CD14-positive monocyte (primary cell): ENCODE measurements at regions not wholly inside any gene's neighbourhood (a gene's known extent, or its start where the extent isn't known, plus 50 kb on each side); places are given as distances from the start of the nearest gene placed in this dataset.

Source experiments
- DNase-seq, 3 donors: peaks; one replicate each; pipeline ENCODE4 v3.0.0-alpha.2; 2011 to 2022
- H2AFZ ChIP-seq: 2 replicates; pipeline ENCODE4 v1.6.0; 2012; ENCODE audit warnings: mild to moderate bottlenecking, low read depth, low read length, inconsistent platforms; ENCODE audit not compliant: insufficient read depth, poor library complexity, severe bottlenecking
- H3K27ac ChIP-seq, 2 donors: 1 replicate in 1 of 2; 2 replicates in 1 of 2; pipeline ENCODE4 v1.5.1; 2012 to 2013; ENCODE audit warnings: low read length in 2 of 2, control low read depth in 1 of 2, inconsistent platforms in 1 of 2, low read depth in 1 of 2, mild to moderate bottlenecking in 1 of 2
- H3K27me3 ChIP-seq, 2 donors: one replicate each; pipeline versions ENCODE4 v1.6.0 to v1.6.1; 2011 to 2013; ENCODE audit warnings: low read length in 2 of 2; ENCODE audit not compliant: control insufficient read depth in 2 of 2, insufficient read depth in 2 of 2
- H3K36me3 ChIP-seq, 2 donors: replicated peaks in 1 of 2; 1 replicate in 1 of 2; 2 replicates in 1 of 2; pipeline versions ENCODE4 v1.5.1 to v1.6.1; 2012 to 2013; ENCODE audit warnings: low read length in 2 of 2, control low read depth in 1 of 2, inconsistent platforms in 1 of 2, mild to moderate bottlenecking in 1 of 2; ENCODE audit not compliant: insufficient read depth in 2 of 2, control insufficient read depth in 1 of 2
- H3K4me1 ChIP-seq, 2 donors: 1 replicate in 1 of 2; 2 replicates in 1 of 2; pipeline versions ENCODE4 v1.5.1 to v1.6.1; 2012 to 2013; ENCODE audit warnings: low read length in 2 of 2, control low read depth in 1 of 2, inconsistent platforms in 1 of 2, mild to moderate bottlenecking in 1 of 2, moderate library complexity in 1 of 2; ENCODE audit not compliant: insufficient read depth in 2 of 2, control insufficient read depth in 1 of 2
- H3K4me2 ChIP-seq: replicated peaks from 2 replicates; pipeline ENCODE3; 2012; ENCODE audit warnings: low read length, moderate library complexity, mild to moderate bottlenecking; ENCODE audit not compliant: poor library complexity, severe bottlenecking; ENCODE audit errors: extremely low read depth
- H3K4me3 ChIP-seq, 3 experiments: fragments of 200-600 bp in 1 of 3; sonication (generic) in 1 of 3; replicated peaks in 1 of 3; 1 replicate in 2 of 3; 2 replicates in 1 of 3; pipeline ENCODE4 v1.5.1; 2011 to 2013; ENCODE audit warnings: low read length in 3 of 3, mild to moderate bottlenecking in 3 of 3, control low read depth in 2 of 3, low read depth in 2 of 3, inconsistent platforms in 1 of 3, moderate library complexity in 1 of 3
- H3K79me2 ChIP-seq: 2 replicates; pipeline ENCODE4 v1.6.0; 2012; ENCODE audit warnings: mild to moderate bottlenecking, control low read depth, inconsistent platforms, low read length, moderate library complexity; ENCODE audit not compliant: insufficient read depth
- H3K9ac ChIP-seq: 2 replicates; pipeline ENCODE4 v1.6.0; 2017; ENCODE audit warnings: low read length, mild to moderate bottlenecking; ENCODE audit not compliant: insufficient read depth, poor library complexity, severe bottlenecking
- H3K9me3 ChIP-seq, 2 donors: replicated peaks in 1 of 2; 1 replicate in 1 of 2; 2 replicates in 1 of 2; pipeline versions ENCODE4 v1.5.1 to v1.6.1; 2012 to 2013; ENCODE audit warnings: low read length in 2 of 2, control low read depth in 1 of 2; ENCODE audit not compliant: control insufficient read depth in 1 of 2, insufficient read depth in 1 of 2
- H4K20me1 ChIP-seq: 2 replicates; pipeline ENCODE4 v1.6.0; 2012; ENCODE audit warnings: mild to moderate bottlenecking, low read length, control low read depth, moderate library complexity; ENCODE audit not compliant: insufficient read depth
- H3K27ac Mint-ChIP-seq, 7 donors: one replicate each; pipeline ENCODE4 v1.8.0; 2020; ENCODE audit warnings: mild to moderate bottlenecking in 7 of 7, mixed read lengths in 7 of 7, moderate library complexity in 6 of 7, inconsistent platforms in 2 of 7
- H3K27me3 Mint-ChIP-seq, 3 donors: one replicate each; pipeline ENCODE4 v1.8.0; 2021 to 2022; ENCODE audit warnings: low read depth in 3 of 3, mild to moderate bottlenecking in 3 of 3, mixed read lengths in 3 of 3, moderate library complexity in 3 of 3, inconsistent platforms in 1 of 3
- H3K36me3 Mint-ChIP-seq, 2 donors: one replicate each; pipeline ENCODE4 v1.8.0; 2020; ENCODE audit warnings: mixed read lengths in 2 of 2, inconsistent platforms in 1 of 2, mild to moderate bottlenecking in 1 of 2
- H3K4me1 Mint-ChIP-seq: one replicate; pipeline ENCODE4 v1.8.0; 2020; ENCODE audit warnings: mild to moderate bottlenecking, mixed read lengths
- H3K4me3 Mint-ChIP-seq, 2 donors: one replicate each; pipeline ENCODE4 v1.8.0; 2020; ENCODE audit warnings: mild to moderate bottlenecking in 2 of 2, mixed read lengths in 2 of 2, moderate library complexity in 1 of 2
- H3K9me3 Mint-ChIP-seq, 7 donors: one replicate each; pipeline ENCODE4 v1.8.0; 2020 to 2022; ENCODE audit warnings: mixed read lengths in 7 of 7, mild to moderate bottlenecking in 6 of 7, moderate library complexity in 6 of 7, inconsistent platforms in 2 of 7
- CTCF ChIP-seq: fragments of 200-600 bp; IDR thresholded peaks from one replicate; pipeline ENCODE4 v1.8.0; 2022; ENCODE audit warnings: antibody characterized with exemption, mild to moderate bottlenecking
- WGBS: methylation state at CpG from one replicate; pipeline ENCODE4 v1.1.5; 2013; ENCODE audit warnings: missing lambda C conversion rate; ENCODE audit not compliant: insufficient coverage; 5-methylcytosine and 5-hydroxymethylcytosine counted together
- intact Hi-C, 2 donors: fragments of 100-400 bp; cut with micrococcal nuclease; formaldehyde crosslinking; loops; one replicate each; pipeline versions ENCODE4 v1.15.0 to v1.15.1; 2023

GRCh38 chr10:62540389-62540788 is 166.2 kb downstream of the ZNF365 start:
- Histone ChIP-seq H3K27me3 (no peaks in the 10 kb centered on the region), H3K4me3 (peak overlapping the region in 1 of 3 experiments; percentile 39), H3K9me3 (no peaks in the 10 kb centered on the region), H3K4me2 (peak overlapping the region; percentile 63), H3K79me2 (no peaks in the 10 kb centered on the region), H3K4me1 (peaks cover 64 to 73% of the 10 kb centered on the region in 2 donors), H3K27ac (peak overlapping the region; percentile 84 to 86), H3K36me3 (no peaks in the 10 kb centered on the region), H2AFZ (no peak overlapping the region), H3K9ac (no peak overlapping the region), H4K20me1 (no peaks in the 10 kb centered on the region)
- intact Hi-C loops: loop anchor here (5.0 to 10.0 kb wide), 2 partner anchors 38 to 94 kb away; no protein-coding TSS in a partner anchor
- Mint-ChIP-seq H3K36me3 (peaks cover 0 to 4% of the 10 kb centered on the region in 2 donors), H3K27me3 (peaks cover 0 to 6% (median 2%) of the 10 kb centered on the region in 3 donors), H3K9me3 (peaks cover 0 to 8% (median 4%) of the 10 kb centered on the region in 7 donors), H3K4me3 (peak overlapping the region; percentile 27 to 46), H3K27ac (peak overlapping the region; percentile 93 to 99 (median 98)), H3K4me1 (peaks cover 61% of the 10 kb centered on the region)
- no CpG with 5 or more reads among the region's 3 CpGs for WGBS
- DNase-seq: peak; percentile 54 to 87 (median 75)
- TF ChIP-seq CTCF: no peak

- Histone ChIP-seq H3K36me3 (no peaks in the 10 kb centered on the region), H3K79me2 (no peaks in the 10 kb centered on the region), H3K27ac (peak overlapping the region; percentile 84 to 86), H4K20me1 (no peaks in the 10 kb centered on the region), H3K4me1 (peaks cover 76 to 87% of the 10 kb centered on the region in 2 donors), H3K9ac (no peak overlapping the region), H3K9me3 (no peaks in the 10 kb centered on the region), H3K4me2 (peak overlapping the region; percentile 31), H2AFZ (no peak overlapping the region), H3K4me3 (peak overlapping the region in 1 of 3 experiments; percentile 18), H3K27me3 (no peaks in the 10 kb centered on the region)
- H3K4me1 Mint-ChIP-seq: peaks cover 75% of the 10 kb centered on the region
- intact Hi-C loops: loop anchor here (5.0 to 10.0 kb wide), 2 partner anchors 40 to 93 kb away; no protein-coding TSS in a partner anchor
- H3K36me3 Mint-ChIP-seq: no peaks in the 10 kb centered on the region
- no peak for TF ChIP-seq CTCF
- H3K4me3 Mint-ChIP-seq: peak overlapping the region in 1 of 2 donors; percentile 39
- peak; percentile 81 to 92 (median 90) for DNase-seq
- peak overlapping the region; percentile 93 to 99 (median 98) for H3K27ac Mint-ChIP-seq
- 0% methylated on average over 1 of the region's 7 CpGs for WGBS
- peaks cover 0 to 6% (median 2%) of the 10 kb centered on the region in 3 donors for H3K27me3 Mint-ChIP-seq
- H3K9me3 Mint-ChIP-seq: peaks cover 0 to 4% (median 0%) of the 10 kb centered on the region in 7 donors
Observed at GRCh38 chr10:62541811-62542210, 167.6 kb downstream of the ZNF365 start.
